ENCODE measurements at regions not wholly inside any gene's neighbourhood (a gene's known extent, or its start where the extent isn't known, plus 50 kb on each side); places are given as distances from the start of the nearest gene placed in this dataset.

DNA sequence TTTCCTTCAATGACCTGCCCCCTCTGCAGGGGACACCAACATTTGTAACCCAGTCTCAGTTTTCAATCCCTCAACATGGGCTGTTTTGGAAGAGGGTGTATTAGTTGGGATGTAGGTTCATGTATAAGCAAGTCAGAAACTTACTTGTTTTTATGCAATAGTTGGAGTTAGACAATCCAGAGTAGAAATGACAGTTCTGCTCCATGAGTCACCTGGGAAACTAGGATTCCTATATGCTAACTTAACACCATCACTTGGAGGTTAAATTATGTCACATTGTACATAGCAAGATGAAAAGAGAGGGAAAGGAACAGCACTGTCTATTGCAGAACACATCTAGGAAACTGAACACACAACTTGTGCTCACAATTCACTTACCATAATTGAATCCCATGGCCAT is 436.4 kb downstream of the RFC3 start:
- TF ChIP-seq, protein P1, sequence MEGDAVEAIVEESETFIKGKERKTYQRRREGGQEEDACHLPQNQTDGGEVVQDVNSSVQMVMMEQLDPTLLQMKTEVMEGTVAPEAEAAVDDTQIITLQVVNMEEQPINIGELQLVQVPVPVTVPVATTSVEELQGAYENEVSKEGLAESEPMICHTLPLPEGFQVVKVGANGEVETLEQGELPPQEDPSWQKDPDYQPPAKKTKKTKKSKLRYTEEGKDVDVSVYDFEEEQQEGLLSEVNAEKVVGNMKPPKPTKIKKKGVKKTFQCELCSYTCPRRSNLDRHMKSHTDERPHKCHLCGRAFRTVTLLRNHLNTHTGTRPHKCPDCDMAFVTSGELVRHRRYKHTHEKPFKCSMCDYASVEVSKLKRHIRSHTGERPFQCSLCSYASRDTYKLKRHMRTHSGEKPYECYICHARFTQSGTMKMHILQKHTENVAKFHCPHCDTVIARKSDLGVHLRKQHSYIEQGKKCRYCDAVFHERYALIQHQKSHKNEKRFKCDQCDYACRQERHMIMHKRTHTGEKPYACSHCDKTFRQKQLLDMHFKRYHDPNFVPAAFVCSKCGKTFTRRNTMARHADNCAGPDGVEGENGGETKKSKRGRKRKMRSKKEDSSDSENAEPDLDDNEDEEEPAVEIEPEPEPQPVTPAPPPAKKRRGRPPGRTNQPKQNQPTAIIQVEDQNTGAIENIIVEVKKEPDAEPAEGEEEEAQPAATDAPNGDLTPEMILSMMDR (IDR thresholded peaks at IDR 0.05) = no peak
- no peak for TF ChIP-seq ZFX (IDR thresholded peaks at IDR 0.05; ENCODE audit: borderline replicate concordance)

Data from 22Rv1 (cell line).